ENCODE measurements at regions not wholly inside any gene's neighbourhood (a gene's known extent, or its start where the extent isn't known, plus 50 kb on each side); places are given as distances from the start of the nearest gene placed in this dataset.

DNA sequence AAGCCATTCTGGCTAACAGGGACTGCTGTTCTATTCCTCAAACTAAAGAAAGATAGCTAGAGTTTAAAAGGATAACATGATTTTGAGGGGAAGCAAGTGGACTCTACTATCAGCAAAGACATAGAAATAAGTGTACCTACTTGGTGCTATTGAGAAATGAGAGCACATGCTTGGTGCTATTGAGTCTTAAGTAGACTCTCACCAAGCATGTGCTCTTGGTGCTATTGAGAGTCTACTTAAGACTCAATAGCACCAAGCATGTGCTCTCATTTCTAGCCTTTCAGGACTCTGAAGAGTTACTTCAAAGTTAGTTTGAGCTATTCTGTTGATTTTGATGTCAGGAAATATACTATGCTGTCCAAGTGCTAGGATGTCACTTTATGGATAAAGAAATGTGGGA is 733.0 kb upstream of the ZWINT start:
- ChIA-PET CTCF (interaction anchor here (0.5 kb wide), 1 partner anchor 563 kb away, joined by 6 read pairs; no protein-coding TSS in a partner anchor), POLR2A (no interaction called here)
- ATAC-seq = no peak
- Histone ChIP-seq H3K36me3 (ENCODE audit: control insufficient read depth, insufficient read depth, low read length) (no peaks in the 10 kb centered on the region), H3K4me1 (ENCODE audit: control insufficient read depth, insufficient read depth, low read length) (no peaks in the 10 kb centered on the region), H3K27me3 (ENCODE audit: control insufficient read depth, insufficient read depth, low read length) (no peaks in the 10 kb centered on the region), H3K9me3 (ENCODE audit: control insufficient read depth, insufficient read depth, low read depth, low read length) (no peaks in the 10 kb centered on the region), H3K4me3 (ENCODE audit: low read depth in 2 of 2, low read length in 2 of 2) (no peak overlapping the region), H3K27ac (ENCODE audit: low read length) (no peak overlapping the region)
- TF ChIP-seq POLR2AphosphoS5 (IDR thresholded peaks at IDR 0.05; ENCODE audit: low read depth, low read length) = no peak
- TF ChIP-seq, protein P1, sequence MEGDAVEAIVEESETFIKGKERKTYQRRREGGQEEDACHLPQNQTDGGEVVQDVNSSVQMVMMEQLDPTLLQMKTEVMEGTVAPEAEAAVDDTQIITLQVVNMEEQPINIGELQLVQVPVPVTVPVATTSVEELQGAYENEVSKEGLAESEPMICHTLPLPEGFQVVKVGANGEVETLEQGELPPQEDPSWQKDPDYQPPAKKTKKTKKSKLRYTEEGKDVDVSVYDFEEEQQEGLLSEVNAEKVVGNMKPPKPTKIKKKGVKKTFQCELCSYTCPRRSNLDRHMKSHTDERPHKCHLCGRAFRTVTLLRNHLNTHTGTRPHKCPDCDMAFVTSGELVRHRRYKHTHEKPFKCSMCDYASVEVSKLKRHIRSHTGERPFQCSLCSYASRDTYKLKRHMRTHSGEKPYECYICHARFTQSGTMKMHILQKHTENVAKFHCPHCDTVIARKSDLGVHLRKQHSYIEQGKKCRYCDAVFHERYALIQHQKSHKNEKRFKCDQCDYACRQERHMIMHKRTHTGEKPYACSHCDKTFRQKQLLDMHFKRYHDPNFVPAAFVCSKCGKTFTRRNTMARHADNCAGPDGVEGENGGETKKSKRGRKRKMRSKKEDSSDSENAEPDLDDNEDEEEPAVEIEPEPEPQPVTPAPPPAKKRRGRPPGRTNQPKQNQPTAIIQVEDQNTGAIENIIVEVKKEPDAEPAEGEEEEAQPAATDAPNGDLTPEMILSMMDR (IDR thresholded peaks at IDR 0.05) = no peak
- TF ChIP-seq, protein P2, sequence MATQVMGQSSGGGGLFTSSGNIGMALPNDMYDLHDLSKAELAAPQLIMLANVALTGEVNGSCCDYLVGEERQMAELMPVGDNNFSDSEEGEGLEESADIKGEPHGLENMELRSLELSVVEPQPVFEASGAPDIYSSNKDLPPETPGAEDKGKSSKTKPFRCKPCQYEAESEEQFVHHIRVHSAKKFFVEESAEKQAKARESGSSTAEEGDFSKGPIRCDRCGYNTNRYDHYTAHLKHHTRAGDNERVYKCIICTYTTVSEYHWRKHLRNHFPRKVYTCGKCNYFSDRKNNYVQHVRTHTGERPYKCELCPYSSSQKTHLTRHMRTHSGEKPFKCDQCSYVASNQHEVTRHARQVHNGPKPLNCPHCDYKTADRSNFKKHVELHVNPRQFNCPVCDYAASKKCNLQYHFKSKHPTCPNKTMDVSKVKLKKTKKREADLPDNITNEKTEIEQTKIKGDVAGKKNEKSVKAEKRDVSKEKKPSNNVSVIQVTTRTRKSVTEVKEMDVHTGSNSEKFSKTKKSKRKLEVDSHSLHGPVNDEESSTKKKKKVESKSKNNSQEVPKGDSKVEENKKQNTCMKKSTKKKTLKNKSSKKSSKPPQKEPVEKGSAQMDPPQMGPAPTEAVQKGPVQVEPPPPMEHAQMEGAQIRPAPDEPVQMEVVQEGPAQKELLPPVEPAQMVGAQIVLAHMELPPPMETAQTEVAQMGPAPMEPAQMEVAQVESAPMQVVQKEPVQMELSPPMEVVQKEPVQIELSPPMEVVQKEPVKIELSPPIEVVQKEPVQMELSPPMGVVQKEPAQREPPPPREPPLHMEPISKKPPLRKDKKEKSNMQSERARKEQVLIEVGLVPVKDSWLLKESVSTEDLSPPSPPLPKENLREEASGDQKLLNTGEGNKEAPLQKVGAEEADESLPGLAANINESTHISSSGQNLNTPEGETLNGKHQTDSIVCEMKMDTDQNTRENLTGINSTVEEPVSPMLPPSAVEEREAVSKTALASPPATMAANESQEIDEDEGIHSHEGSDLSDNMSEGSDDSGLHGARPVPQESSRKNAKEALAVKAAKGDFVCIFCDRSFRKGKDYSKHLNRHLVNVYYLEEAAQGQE (IDR thresholded peaks at IDR 0.05; ENCODE audit: insufficient read depth in 1 of 2, low read depth in 2 of 2, low read length in 1 of 2) = no peak
- TF ChIP-seq SIN3A (IDR thresholded peaks at IDR 0.05; ENCODE audit: borderline replicate concordance, insufficient read depth, low read depth, low read length) = no peak
- no peak for TF ChIP-seq TCF7L2 (IDR thresholded peaks at IDR 0.05; ENCODE audit: low read depth, low read length)
- in situ Hi-C loops (cut with HindIII; ENCODE audit: low pct_unique_long_range_greater_than_20kb, low sequenced_read_pairs) = no loop called here
- no TSS peak for BruUV-seq (replicated peaks)
- intact Hi-C loops (cut with micrococcal nuclease; ENCODE audit: unreplicated experiment) = no loop called here
- DNase-seq (ENCODE audit: low read depth, low spot score) = no peak

DNA sequence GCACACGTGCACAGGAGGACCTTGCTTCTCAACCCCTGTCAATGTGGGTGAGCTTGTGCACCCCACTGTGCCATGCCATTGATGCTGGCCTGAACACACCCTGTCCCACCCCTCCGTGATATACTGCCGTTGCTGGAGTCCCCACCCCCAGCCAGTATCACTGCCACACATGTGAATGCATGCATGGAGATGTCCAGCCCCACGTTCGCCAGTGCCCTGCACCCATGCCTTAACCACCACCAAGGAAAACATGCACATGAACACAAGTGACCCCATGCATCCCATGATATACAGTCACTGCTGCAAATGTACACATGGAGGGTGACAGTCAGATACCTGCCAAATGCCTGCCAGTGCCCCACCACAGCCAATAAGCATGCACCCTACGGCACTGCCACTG is 692.5 kb upstream of the ZWINT start:
- intact Hi-C loops (cut with micrococcal nuclease; ENCODE audit: unreplicated experiment) = no loop called here
- ATAC-seq = no peak
- TF ChIP-seq SIN3A (IDR thresholded peaks at IDR 0.05; ENCODE audit: borderline replicate concordance, insufficient read depth, low read depth, low read length) = no peak

DNA sequence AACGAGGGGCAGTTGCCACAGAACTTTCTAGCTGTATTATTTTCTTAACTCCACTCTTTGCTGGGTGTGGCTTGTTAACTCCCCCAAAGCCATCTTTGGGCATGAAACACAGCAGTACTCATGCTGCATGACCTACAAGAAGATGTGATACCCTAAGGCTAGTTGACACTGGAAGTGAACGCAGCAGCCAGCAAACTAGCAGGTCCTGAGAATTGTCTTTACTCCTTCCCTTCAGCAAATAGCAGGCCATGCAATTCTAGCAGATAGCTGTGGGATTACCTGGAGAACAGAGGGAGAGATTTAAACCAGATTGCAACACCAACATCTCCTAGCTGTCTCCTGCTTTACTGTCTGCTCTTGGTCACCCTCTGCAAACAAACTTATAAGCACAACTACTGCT is 688.0 kb upstream of the ZWINT start:
- ChIA-PET POLR2A (no interaction called here), CTCF (no interaction called here)
- intact Hi-C loops (cut with micrococcal nuclease; ENCODE audit: unreplicated experiment) (no loop called here), in situ Hi-C loops (cut with HindIII; ENCODE audit: low pct_unique_long_range_greater_than_20kb, low sequenced_read_pairs) (no loop called here)
- TF ChIP-seq, protein P2 (IDR thresholded peaks at IDR 0.05; ENCODE audit: insufficient read depth in 1 of 2, low read depth in 2 of 2, low read length in 1 of 2) = no peak
- TF ChIP-seq TCF7L2 (IDR thresholded peaks at IDR 0.05; ENCODE audit: low read depth, low read length) (no peak), SIN3A (IDR thresholded peaks at IDR 0.05; ENCODE audit: borderline replicate concordance, insufficient read depth, low read depth, low read length) (no peak)
- no peaks in the 10 kb centered on the region for H3K4me1 ChIP-seq (ENCODE audit: control insufficient read depth, insufficient read depth, low read length)
- H3K27me3 ChIP-seq (ENCODE audit: control insufficient read depth, insufficient read depth, low read length) = no peaks in the 10 kb centered on the region
- H3K9me3 ChIP-seq (ENCODE audit: control insufficient read depth, insufficient read depth, low read depth, low read length) = no peaks in the 10 kb centered on the region
- DNase-seq (ENCODE audit: low read depth, low spot score) (no peak), ATAC-seq (no peak)
- no peak overlapping the region for H3K27ac ChIP-seq (ENCODE audit: low read length)
- BruUV-seq (replicated peaks) = no TSS peak
- no peaks in the 10 kb centered on the region for H3K36me3 ChIP-seq (ENCODE audit: control insufficient read depth, insufficient read depth, low read length)
- H3K4me3 ChIP-seq (ENCODE audit: low read depth in 2 of 2, low read length in 2 of 2) = no peak overlapping the region

More for the DNA sequence above, 692.5 kb upstream of the ZWINT start:
- Histone ChIP-seq H3K36me3 (ENCODE audit: control insufficient read depth, insufficient read depth, low read length) (no peaks in the 10 kb centered on the region), H3K4me3 (ENCODE audit: low read depth in 2 of 2, low read length in 2 of 2) (no peak overlapping the region), H3K27ac (ENCODE audit: low read length) (no peak overlapping the region), H3K9me3 (ENCODE audit: control insufficient read depth, insufficient read depth, low read depth, low read length) (no peaks in the 10 kb centered on the region), H3K27me3 (ENCODE audit: control insufficient read depth, insufficient read depth, low read length) (no peaks in the 10 kb centered on the region), H3K4me1 (ENCODE audit: control insufficient read depth, insufficient read depth, low read length) (no peaks in the 10 kb centered on the region)
- DNase-seq (ENCODE audit: low read depth, low spot score) = no peak
- no TSS peak for BruUV-seq (replicated peaks)
- POLR2A ChIA-PET = no interaction called here
- CTCF ChIA-PET = no interaction called here
- in situ Hi-C loops (cut with HindIII; ENCODE audit: low pct_unique_long_range_greater_than_20kb, low sequenced_read_pairs) = no loop called here

All from Panc1 (cell line).